NCI-H748 (cell line): ENCODE measurements at regions not wholly inside any gene's neighbourhood (a gene's known extent, or its start where the extent isn't known, plus 50 kb on each side); places are given as distances from the start of the nearest gene placed in this dataset.
A peak's percentile ranks its signal among the peaks of the same experiment; 100 is the strongest.

Experiments used
- DNase-seq: peaks from one replicate; lab custom pipeline; 2025; ENCODE audit not compliant: unreplicated experiment; lab: John Stamatoyannopoulos, UW

- DNase-seq = no peak
Measured at GRCh38 chr12:126776026-126776655, 1490.8 kb upstream of the TMEM132C start.

GRCh38 chr12:126780343-126780742 lies 1486.6 kb upstream of the TMEM132C start:
- DNase-seq = no peak

- no peak for DNase-seq
Measured at GRCh38 chr12:126781593-126781992, 1485.4 kb upstream of the TMEM132C start.

GRCh38 chr12:126782083-126782482 lies 1484.9 kb upstream of the TMEM132C start:
- DNase-seq = no peak

GRCh38 chr12:126784328-126784921 lies 1482.5 kb upstream of the TMEM132C start:
- peak; percentile 77 for DNase-seq

- no peak for DNase-seq
Measured at GRCh38 chr12:126789963-126790362, 1477.0 kb upstream of the TMEM132C start.

DNA sequence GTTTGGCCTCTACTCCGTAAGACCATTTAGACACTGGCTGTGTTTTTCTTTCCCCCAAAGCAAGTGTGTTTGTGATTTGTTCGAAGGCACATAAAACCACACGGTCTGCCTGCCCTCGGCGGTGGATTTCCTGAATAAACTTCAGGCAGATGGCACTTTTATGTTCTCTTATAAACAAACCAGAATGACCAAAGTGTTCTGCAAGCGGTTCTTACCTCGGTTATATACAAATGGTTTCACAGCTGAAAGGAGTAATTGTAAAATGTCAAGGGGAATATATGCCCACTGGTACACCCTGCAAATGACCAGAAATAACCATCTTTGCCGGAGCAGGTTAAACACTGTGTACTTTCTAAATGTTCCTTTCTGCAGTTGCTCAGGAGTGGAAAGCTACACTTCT lies 1475.8 kb upstream of the TMEM132C start:
- peak; percentile 29 for DNase-seq

- no peak for DNase-seq
Measured at GRCh38 chr12:126792411-126792810, 1474.6 kb upstream of the TMEM132C start.

DNA sequence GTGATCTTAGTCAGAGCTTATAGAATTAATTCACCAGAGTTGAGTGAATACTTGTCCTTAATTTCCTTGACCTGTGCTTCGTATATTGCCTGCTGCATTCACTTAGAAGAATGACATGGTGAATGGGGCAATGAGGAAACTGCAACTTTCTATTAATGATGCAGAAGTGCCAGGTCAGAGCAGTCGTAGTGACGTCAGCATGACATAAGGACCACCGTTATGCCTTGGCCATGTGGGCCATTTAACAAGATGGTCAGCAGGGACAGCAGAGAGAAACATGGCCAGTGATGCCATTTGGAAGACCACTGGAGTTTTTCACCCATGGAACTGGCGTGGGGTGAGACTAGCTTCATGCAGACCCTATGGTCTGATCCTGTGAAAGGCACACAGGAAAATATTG lies 1469.4 kb upstream of the TMEM132C start:
- no peak for DNase-seq

GRCh38 chr12:126798449-126798848 lies 1468.5 kb upstream of the TMEM132C start:
- no peak for DNase-seq

DNA sequence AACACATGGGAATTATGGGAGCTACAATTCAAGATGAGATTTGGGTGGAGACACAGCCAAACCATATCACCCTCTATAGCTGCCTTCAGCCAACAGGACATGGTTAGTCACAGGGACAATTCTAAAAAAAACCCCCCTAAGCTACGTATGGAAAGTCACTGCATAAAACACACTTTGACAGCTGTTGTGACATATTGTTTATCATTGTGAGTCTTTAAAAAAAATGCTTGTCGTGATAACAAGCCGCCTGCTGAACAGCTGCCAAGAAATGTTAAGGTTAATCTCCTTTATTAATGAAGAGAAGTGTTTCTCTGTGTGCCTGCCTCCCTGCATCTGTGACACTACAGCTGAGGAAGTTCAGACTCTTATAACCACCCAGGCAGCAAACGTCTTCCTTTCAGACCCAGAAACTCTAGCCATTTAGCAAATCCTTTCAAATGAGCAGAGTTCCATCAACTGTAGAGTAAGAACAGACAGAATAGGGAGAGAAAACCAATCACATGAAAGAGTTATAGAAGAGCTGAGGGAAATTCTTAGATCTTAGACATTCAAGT lies 1459.6 kb upstream of the TMEM132C start:
- DNase-seq = no peak

GRCh38 chr12:126811391-126811790 lies 1455.6 kb upstream of the TMEM132C start:
- DNase-seq = no peak

DNA sequence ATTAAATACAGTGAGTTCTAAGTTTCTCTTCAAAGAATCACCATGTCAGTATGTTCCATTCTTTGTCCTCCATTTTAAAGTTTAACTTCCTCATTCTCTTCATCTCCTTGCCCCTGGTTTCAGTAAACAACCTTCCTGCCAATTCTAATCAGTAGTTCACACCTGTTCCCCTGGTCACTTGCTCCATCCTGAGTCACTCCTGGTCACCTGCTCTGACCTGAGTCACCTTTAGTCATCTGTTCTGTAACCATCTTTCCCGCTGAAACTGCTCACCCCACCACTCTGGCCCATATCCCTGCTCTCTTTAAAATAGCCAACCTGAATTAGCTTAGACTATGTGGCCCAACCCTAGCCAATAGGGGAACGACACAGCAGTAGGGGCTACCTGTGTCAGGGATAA lies 1447.4 kb upstream of the TMEM132C start:
- DNase-seq = no peak

DNA sequence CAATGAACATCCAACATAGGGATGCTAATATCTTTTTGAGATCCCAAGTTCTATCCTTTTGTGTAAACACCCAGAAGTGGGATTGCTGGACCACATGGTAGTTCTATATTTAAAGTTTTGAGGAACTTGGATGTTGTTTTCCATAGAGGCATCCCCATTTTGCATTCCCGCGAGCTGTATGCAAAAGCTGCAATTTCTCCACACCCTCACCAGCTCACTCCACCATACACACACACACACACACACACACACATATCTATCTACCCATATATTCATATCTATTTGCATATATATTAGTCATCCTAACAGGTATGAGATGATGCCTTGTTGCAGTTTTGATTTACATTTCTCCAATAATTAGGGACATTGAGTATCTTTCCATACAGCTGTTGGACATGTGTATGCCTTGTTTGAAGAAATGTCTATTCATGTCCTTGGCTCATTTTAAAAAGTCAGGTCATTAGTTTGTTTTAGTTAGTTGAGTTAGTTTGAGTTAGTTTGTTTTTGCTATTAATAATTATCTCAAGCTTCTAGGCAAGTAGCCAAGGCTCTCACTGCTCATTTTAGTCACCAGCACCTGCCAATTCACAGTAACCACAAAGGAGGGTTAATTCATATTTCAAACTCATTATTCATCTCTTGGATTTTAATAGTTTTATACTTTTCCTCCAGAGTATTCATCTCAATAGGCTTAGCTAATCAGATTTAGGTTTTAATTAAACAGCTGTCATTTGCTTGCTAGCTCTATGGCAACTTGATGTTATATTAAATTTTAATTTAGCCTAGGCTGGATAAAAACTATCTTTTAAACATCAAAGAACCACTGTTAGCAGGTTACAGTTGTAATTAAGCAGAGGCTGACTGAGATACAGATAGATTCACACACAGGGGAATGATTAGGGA lies 1435.9 kb upstream of the TMEM132C start:
- peak; percentile 56 for DNase-seq

DNA sequence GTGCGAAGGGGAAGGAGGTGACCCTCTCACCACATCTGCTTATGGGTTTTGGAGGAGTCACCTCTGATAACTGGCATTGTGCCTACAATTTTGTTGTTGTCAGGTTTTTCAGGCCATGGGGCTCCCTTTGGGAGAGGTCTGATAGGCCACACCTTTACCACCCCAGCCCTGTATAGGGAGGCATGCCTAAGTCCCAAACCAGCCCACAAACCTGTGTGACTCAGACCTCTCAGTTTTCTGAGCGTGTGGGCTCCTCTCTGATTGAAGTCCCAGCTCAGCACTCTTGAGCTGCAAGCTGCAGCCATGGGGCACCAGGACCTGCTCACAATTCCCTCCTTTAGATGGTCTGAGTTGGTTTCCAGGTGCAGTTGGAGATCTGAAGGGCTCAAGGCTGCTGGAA lies 1429.3 kb upstream of the TMEM132C start:
- no peak for DNase-seq

- no peak for DNase-seq
Measured at GRCh38 chr12:126843915-126844669, 1422.9 kb upstream of the TMEM132C start.

GRCh38 chr12:126847005-126847629 lies 1419.9 kb upstream of the TMEM132C start:
- no peak for DNase-seq

- DNase-seq = no peak
Measured at GRCh38 chr12:126855768-126856167, 1411.2 kb upstream of the TMEM132C start.

- DNase-seq = no peak
Measured at GRCh38 chr12:126856958-126857357, 1410.0 kb upstream of the TMEM132C start.

DNA sequence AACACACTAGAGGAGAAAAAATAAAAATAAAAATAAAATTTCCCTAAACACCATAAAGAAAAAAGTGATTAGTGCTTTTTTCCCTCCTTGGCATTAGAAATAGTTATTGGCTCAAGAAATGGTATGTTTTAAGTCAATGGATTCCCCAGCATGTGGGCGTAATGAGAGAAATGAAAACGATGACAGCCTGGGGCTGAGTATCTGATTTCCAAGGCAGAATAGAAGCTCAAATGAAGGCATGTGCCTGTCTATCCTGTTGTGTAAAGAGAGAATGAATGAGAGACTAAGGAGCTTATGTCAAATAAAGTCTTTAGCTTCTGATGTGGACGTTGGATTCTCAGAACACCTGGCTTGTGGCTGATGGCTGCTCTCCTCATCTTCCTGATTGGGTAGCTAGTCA lies 1408.4 kb upstream of the TMEM132C start:
- no peak for DNase-seq

GRCh38 chr12:126860210-126860609 lies 1406.8 kb upstream of the TMEM132C start:
- DNase-seq = no peak
